ENCODE measurements at regions not wholly inside any gene's neighbourhood (a gene's known extent, or its start where the extent isn't known, plus 50 kb on each side); places are given as distances from the start of the nearest gene placed in this dataset.

DNA sequence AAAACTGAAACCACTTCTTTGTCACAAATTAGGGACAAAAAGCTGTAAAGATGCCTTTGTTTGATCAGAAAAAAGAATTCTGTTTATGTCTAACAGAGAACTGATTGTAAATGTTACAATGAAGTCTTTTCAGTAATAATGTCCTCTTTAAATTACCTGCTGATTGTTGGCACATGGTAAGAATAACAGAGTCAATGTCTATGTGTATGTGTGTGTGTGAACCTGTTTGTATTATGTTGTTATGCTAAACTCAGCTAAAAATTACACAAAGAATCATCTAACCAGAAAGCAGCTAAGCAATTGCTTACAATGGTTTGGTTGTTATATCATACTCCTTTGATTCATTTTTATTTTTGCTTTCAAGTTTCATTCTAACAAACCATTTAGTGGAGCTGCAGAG, 159.1 kb upstream of the PDZRN3 start:
- no peak for FAIRE-seq

DNA sequence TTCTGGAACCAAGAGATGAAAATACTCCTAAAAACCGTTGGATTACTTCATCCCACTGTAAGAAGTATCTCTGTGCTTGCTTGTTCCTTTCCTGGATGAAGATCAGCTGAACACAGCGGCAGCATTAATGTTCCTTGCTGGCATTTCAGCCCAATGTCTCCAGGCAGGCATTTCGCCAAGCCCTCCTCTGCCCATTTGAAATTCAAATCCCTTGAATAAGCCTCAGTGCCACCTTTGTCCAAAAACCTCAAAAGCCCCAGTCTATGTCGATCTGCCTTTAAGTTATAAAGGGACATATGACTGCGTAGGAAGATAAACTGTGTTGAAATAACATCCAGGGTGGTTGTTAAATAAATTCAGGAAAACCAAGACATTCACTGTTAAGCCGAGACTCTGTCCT, 156.8 kb upstream of the PDZRN3 start:
- FAIRE-seq, result no peak

DNA sequence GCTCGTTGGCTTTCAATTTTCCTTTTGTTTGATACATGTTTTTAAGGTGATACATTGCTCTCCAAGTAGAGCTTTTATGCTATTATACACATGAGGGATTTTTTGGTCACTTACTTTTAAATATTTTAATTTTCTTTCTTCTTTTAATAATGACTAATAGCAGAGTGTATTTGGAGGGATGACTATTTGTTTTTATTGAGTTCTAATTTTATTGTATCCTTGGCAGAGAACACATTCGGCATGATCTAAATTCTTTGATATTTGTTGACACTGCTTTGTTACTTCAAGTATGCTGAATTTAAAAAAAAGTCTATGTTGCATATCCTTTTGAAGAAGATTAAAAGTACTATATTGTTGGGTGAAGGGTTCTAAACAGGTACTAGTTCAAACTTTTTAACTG, 149.9 kb upstream of the PDZRN3 start:
- no peak for FAIRE-seq

DNA sequence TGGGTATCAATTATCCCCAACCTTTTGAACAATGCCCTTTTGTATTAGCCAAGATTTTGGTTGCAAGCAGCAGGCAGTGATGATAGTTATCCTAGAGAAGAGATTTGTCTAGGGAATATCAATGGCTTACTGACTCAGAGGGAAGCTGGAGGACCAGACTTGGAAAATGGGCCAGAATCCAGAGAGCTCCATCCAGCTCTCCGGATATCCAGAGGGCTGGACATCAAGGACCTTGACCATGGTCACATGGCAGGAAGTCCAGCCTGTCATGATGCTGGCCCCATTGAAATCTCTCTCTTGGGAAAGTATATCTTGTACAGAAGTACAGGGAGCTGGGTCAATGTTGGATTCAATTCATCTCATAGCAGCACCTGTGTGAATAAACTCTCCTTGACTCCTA, 148.5 kb upstream of the PDZRN3 start:
- FAIRE-seq, result no peak

DNA sequence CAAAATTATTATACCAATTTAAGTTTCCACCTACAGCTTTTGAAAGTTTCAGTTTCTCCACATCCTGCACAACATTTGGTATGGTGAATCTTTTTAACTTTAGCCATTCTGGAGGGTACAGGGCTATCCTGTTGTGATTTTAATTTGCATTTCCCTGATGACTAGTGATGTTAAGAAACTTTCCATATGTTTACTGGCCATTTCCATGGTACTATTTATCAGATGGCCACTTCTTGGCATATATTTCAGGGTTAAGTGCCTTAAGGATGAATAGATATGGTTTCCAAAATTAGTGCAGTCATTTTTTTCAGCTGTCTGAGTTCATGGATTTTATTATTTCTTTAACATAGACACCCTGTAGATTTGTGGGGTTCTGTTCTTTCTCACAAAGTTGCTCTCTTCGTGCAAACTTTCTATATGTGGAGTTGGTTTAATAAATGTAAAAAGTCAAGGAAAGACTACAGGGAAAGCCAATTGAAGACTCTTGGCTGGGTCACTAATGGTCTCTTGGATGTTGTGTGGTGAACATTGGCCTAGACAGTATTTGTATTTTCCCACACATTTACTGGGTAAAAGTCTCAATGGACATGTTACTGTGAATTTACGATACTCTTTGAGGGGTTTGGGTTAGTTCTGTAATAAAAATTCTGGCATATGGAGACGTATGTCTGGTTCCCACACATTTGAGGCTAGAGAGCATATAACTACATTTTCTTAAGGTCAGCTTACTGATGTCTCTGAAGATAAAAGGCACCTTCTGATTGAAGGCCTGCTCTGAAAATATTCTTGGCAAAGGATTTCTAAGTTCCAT, 147.5 kb upstream of the PDZRN3 start:
- no peak for FAIRE-seq

- FAIRE-seq, result no peak
These were observed 144.0 kb upstream of the PDZRN3 start for GRCh38 chr3:73768524-73769308.

- no peak for FAIRE-seq
These were observed 142.0 kb upstream of the PDZRN3 start for GRCh38 chr3:73766599-73767381.

- no peak for FAIRE-seq
These were observed 141.3 kb upstream of the PDZRN3 start for GRCh38 chr3:73765878-73766545.

GRCh38 chr3:73762855-73763254, 138.1 kb upstream of the PDZRN3 start:
- no peak for FAIRE-seq

GRCh38 chr3:73759297-73759711, 134.6 kb upstream of the PDZRN3 start:
- no peak for FAIRE-seq

DNA sequence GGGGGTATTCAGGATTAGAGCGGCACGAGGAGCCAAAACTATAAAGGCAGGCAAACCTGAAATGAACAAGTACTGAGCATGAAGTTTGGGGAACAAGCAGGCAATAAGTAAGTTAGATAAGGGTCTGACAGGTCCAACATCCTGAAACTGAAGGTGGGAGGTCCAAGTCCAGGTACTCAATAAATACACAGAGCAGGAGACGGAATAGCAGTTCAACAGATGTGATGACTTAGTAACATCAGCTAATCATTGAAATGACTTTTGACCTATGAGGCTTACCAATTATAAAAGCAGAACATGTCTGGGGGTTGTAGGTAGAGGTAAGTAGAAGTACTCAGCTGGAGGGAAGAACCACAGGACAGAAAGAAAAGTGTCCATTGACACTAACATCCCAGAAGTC, 132.8 kb upstream of the PDZRN3 start:
- no peak for FAIRE-seq

- FAIRE-seq, result no peak
These were observed 129.2 kb upstream of the PDZRN3 start for GRCh38 chr3:73753985-73754384.

GRCh38 chr3:73752338-73752737, 127.6 kb upstream of the PDZRN3 start:
- FAIRE-seq, result no peak

- FAIRE-seq, result no peak
These were observed 121.9 kb upstream of the PDZRN3 start for GRCh38 chr3:73746623-73747022.

GRCh38 chr3:73745526-73746191, 120.9 kb upstream of the PDZRN3 start:
- FAIRE-seq, result no peak

DNA sequence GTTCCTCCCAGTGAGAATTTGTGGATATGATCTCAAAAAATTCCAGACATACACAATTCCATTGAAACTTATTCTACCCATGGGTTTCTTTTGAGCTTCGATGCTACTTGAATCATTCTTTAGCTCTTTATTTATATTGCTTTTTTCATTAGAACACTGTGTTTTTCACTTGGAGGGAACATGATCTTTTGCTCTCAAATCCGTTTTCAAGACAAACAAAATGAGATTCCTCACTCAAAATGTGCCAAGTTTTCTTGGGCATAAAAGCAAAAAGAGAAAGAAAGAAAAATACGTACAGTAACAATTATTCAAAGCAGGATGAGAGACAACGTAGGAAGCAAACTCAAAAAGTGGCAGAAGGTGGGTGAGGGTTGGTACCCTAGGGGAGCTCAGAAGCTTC, 118.8 kb upstream of the PDZRN3 start:
- no peak for FAIRE-seq

DNA sequence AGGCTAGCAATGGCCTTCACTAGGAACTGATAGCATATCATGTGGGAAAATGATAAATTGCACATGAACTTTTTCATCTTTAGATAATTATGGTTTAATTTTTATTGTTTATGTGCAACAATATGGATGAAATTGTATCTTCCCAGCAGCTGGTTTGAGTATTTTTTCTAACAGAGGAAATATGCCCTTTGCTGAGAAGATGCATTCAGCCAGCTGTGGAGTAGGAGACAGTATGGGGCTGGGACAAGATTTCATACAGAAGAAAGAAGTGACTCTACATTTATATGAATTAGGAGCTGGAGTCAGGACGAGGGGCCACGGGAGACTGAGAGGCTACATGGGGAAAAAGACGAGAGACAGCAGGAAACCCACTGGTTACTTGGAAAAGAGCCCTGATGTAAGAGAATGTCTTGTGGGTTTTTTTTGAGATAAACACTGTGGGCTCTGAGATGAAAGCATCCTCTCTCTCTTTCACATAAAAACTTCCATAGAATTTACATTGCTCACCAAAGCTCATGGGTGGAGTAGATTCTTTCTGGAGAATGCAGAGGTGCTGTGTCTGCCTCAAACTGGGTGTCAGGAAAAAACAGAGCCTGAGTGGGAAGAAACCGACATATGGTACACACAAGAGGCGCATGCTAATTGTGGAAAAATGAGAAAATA, 115.2 kb upstream of the PDZRN3 start:
- no peak for FAIRE-seq

- no peak for FAIRE-seq
These were observed 114.0 kb upstream of the PDZRN3 start for GRCh38 chr3:73738711-73739110.

DNA sequence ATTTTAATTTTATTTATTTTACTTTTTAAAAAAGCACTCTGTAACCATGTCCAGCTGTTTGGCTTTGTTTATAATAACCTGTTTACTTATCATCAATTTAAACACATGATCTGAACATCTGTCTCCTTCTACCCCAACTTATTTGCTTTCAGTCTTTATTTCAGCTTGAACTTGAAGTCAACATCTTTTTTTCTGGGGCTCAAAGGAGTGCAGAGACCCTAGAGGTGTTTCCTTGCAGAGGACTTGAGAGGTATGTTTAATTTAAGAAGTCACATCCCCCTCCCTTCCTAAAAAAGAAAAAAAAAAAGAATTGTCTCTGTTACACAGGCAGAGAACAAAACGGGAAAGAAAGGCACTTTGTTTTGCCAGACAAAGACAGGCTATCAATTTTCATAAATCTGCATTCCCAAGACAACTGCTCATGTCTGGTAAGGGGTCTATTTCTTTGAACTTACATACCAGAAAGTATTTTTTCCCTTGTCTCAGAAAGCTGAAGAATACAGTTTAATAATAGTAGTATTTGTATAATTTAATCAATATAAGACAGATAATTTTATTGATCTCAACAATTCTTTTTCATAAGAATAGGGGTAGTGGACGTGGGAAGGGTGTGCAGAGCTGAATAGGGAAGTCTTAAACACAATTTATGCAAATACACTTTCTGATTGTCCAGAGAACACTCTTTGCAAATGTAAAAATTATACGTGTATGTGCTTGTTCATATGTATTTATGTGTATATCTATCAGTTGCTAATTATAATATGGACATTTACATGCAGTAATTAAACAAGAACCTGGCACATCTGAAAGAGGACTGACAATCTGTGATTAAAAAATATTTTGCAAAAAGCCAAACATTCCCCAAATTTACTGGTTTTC, 109.7 kb upstream of the PDZRN3 start:
- FAIRE-seq, result no peak

- no peak for FAIRE-seq
These were observed 109.0 kb upstream of the PDZRN3 start for GRCh38 chr3:73733746-73734145.

DNA sequence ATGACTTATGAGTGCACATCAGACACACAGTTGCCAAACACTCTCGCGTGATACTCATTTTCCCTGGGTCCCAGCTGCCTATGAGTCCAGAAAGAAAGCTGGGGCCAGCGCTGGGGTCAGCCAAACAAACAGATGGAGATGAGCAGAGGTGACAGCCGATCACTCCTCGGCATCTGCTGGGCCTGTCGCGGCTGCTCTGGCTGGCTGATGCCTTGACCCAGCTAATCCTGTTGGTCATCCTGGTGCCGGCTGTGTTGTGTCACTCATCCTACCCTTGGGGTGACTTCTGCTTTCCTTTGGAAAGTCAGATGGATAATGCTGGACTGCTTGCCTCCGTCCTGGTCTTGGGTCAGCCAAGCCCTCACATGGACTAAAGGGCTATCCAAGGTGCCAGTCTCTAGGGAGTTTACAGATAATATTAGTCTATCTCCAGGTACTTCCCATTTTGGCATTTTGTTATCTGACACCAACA, 105.3 kb upstream of the PDZRN3 start:
- no peak for FAIRE-seq
